ENCODE measurements at regions not wholly inside any gene's neighbourhood (a gene's known extent, or its start where the extent isn't known, plus 50 kb on each side); places are given as distances from the start of the nearest gene placed in this dataset.

- no peaks in the 10 kb centered on the region for H4K20me1 ChIP-seq (replicated peaks; ENCODE audit: insufficient read depth)
- H2AFZ ChIP-seq = no peak overlapping the region
- peaks cover 6% of the 10 kb centered on the region for H3K4me1 ChIP-seq (ENCODE audit: insufficient read depth)
- no peak for ATAC-seq
- no peak overlapping the region for H3K4me2 ChIP-seq
- no peaks in the 10 kb centered on the region for H3F3A ChIP-seq (replicated peaks; ENCODE audit: low read depth)
- H3K79me2 ChIP-seq (replicated peaks; ENCODE audit: insufficient read depth) = no peaks in the 10 kb centered on the region
- no peak overlapping the region for H3K4me3 Mint-ChIP-seq
- no peaks in the 10 kb centered on the region for H3K9me2 ChIP-seq (ENCODE audit: insufficient read depth)
- H3K9me3 Mint-ChIP-seq = no peaks in the 10 kb centered on the region; the same call in 2 of the 3 replicates
- no peak overlapping the region for H3K4me3 ChIP-seq
- peaks cover 2% of the 10 kb centered on the region for H3K27me3 Mint-ChIP-seq (ENCODE audit: insufficient read depth, low read depth, poor library complexity)
- H3K36me3 Mint-ChIP-seq (ENCODE audit: low read depth) = no peaks in the 10 kb centered on the region; the same call in 2 of the 3 replicates
- H3K4me1 Mint-ChIP-seq = peaks cover 7% of the 10 kb centered on the region; the same call in 2 of the 3 replicates
- H3K27ac ChIP-seq (ENCODE audit: low read depth) = no peak overlapping the region
- TF ChIP-seq ZNF114 (CRISPR knock-in tag; IDR thresholded peaks at IDR 0.05) = no peak
- no peak for TF ChIP-seq STAT1 (IDR thresholded peaks at IDR 0.05; ENCODE audit: unreplicated experiment)
- TF ChIP-seq POLR2AphosphoS5 (IDR thresholded peaks at IDR 0.05; ENCODE audit: low read depth) = no peak
- no peak for TF ChIP-seq ZNF331 (CRISPR knock-in tag; IDR thresholded peaks at IDR 0.05; ENCODE audit: low read depth)
- TF ChIP-seq, protein P1, sequence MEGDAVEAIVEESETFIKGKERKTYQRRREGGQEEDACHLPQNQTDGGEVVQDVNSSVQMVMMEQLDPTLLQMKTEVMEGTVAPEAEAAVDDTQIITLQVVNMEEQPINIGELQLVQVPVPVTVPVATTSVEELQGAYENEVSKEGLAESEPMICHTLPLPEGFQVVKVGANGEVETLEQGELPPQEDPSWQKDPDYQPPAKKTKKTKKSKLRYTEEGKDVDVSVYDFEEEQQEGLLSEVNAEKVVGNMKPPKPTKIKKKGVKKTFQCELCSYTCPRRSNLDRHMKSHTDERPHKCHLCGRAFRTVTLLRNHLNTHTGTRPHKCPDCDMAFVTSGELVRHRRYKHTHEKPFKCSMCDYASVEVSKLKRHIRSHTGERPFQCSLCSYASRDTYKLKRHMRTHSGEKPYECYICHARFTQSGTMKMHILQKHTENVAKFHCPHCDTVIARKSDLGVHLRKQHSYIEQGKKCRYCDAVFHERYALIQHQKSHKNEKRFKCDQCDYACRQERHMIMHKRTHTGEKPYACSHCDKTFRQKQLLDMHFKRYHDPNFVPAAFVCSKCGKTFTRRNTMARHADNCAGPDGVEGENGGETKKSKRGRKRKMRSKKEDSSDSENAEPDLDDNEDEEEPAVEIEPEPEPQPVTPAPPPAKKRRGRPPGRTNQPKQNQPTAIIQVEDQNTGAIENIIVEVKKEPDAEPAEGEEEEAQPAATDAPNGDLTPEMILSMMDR (conservative IDR thresholded peaks at IDR 0.05; ENCODE audit: low read depth in 2 of 2) = no peak
- TF ChIP-seq CREB1 (CRISPR knock-in tag; IDR thresholded peaks at IDR 0.05; ENCODE audit: low read depth) = no peak
- TF ChIP-seq EZH2 (IDR thresholded peaks at IDR 0.05; ENCODE audit: low read depth, unreplicated experiment) = no peak
- H3K36me3 ChIP-seq (ENCODE audit: insufficient read depth) = no peaks in the 10 kb centered on the region
- no peak overlapping the region for H3K27ac Mint-ChIP-seq
- no peaks in the 10 kb centered on the region for H3K27me3 ChIP-seq (ENCODE audit: insufficient read depth)
- no peak for DNase-seq (ENCODE audit: low spot score)
Measured at GRCh38 chr11:87859636-87860035, 315.6 kb downstream of the RAB38 start.

- Histone ChIP-seq H3K4me1 (ENCODE audit: insufficient read depth) (no peaks in the 10 kb centered on the region), H4K20me1 (replicated peaks; ENCODE audit: insufficient read depth) (no peaks in the 10 kb centered on the region), H3K27ac (ENCODE audit: low read depth) (no peak overlapping the region), H3K36me3 (ENCODE audit: insufficient read depth) (no peaks in the 10 kb centered on the region), H2AFZ (no peak overlapping the region), H3K4me2 (no peak overlapping the region), H3K27me3 (ENCODE audit: insufficient read depth) (no peaks in the 10 kb centered on the region), H3K79me2 (replicated peaks; ENCODE audit: insufficient read depth) (no peaks in the 10 kb centered on the region), H3F3A (replicated peaks; ENCODE audit: low read depth) (no peaks in the 10 kb centered on the region), H3K4me3 (no peak overlapping the region), H3K9me2 (ENCODE audit: insufficient read depth) (no peaks in the 10 kb centered on the region)
- Mint-ChIP-seq H3K27ac (no peak overlapping the region), H3K4me3 (no peak overlapping the region), H3K9me3 (no peaks in the 10 kb centered on the region), H3K36me3 (ENCODE audit: low read depth) (no peaks in the 10 kb centered on the region), H3K4me1 (no peaks in the 10 kb centered on the region), H3K27me3 (ENCODE audit: insufficient read depth, low read depth, poor library complexity) (no peaks in the 10 kb centered on the region)
- no peak for DNase-seq (ENCODE audit: low spot score)
- ATAC-seq = no peak
- TF ChIP-seq CREB1 (CRISPR knock-in tag; IDR thresholded peaks at IDR 0.05; ENCODE audit: low read depth) = no peak
- TF ChIP-seq, protein P2, sequence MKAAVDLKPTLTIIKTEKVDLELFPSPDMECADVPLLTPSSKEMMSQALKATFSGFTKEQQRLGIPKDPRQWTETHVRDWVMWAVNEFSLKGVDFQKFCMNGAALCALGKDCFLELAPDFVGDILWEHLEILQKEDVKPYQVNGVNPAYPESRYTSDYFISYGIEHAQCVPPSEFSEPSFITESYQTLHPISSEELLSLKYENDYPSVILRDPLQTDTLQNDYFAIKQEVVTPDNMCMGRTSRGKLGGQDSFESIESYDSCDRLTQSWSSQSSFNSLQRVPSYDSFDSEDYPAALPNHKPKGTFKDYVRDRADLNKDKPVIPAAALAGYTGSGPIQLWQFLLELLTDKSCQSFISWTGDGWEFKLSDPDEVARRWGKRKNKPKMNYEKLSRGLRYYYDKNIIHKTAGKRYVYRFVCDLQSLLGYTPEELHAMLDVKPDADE (IDR thresholded peaks at IDR 0.05) = no peak
- TF ChIP-seq EZH2phosphoT487 (IDR thresholded peaks at IDR 0.05; ENCODE audit: unreplicated experiment) = no peak
- TF ChIP-seq, protein P1 (conservative IDR thresholded peaks at IDR 0.05; ENCODE audit: low read depth in 2 of 2) = no peak
- TF ChIP-seq ZNF114 (CRISPR knock-in tag; IDR thresholded peaks at IDR 0.05) = no peak
- TF ChIP-seq EZH2 (IDR thresholded peaks at IDR 0.05; ENCODE audit: low read depth, unreplicated experiment) = no peak
- TF ChIP-seq, protein P3, sequence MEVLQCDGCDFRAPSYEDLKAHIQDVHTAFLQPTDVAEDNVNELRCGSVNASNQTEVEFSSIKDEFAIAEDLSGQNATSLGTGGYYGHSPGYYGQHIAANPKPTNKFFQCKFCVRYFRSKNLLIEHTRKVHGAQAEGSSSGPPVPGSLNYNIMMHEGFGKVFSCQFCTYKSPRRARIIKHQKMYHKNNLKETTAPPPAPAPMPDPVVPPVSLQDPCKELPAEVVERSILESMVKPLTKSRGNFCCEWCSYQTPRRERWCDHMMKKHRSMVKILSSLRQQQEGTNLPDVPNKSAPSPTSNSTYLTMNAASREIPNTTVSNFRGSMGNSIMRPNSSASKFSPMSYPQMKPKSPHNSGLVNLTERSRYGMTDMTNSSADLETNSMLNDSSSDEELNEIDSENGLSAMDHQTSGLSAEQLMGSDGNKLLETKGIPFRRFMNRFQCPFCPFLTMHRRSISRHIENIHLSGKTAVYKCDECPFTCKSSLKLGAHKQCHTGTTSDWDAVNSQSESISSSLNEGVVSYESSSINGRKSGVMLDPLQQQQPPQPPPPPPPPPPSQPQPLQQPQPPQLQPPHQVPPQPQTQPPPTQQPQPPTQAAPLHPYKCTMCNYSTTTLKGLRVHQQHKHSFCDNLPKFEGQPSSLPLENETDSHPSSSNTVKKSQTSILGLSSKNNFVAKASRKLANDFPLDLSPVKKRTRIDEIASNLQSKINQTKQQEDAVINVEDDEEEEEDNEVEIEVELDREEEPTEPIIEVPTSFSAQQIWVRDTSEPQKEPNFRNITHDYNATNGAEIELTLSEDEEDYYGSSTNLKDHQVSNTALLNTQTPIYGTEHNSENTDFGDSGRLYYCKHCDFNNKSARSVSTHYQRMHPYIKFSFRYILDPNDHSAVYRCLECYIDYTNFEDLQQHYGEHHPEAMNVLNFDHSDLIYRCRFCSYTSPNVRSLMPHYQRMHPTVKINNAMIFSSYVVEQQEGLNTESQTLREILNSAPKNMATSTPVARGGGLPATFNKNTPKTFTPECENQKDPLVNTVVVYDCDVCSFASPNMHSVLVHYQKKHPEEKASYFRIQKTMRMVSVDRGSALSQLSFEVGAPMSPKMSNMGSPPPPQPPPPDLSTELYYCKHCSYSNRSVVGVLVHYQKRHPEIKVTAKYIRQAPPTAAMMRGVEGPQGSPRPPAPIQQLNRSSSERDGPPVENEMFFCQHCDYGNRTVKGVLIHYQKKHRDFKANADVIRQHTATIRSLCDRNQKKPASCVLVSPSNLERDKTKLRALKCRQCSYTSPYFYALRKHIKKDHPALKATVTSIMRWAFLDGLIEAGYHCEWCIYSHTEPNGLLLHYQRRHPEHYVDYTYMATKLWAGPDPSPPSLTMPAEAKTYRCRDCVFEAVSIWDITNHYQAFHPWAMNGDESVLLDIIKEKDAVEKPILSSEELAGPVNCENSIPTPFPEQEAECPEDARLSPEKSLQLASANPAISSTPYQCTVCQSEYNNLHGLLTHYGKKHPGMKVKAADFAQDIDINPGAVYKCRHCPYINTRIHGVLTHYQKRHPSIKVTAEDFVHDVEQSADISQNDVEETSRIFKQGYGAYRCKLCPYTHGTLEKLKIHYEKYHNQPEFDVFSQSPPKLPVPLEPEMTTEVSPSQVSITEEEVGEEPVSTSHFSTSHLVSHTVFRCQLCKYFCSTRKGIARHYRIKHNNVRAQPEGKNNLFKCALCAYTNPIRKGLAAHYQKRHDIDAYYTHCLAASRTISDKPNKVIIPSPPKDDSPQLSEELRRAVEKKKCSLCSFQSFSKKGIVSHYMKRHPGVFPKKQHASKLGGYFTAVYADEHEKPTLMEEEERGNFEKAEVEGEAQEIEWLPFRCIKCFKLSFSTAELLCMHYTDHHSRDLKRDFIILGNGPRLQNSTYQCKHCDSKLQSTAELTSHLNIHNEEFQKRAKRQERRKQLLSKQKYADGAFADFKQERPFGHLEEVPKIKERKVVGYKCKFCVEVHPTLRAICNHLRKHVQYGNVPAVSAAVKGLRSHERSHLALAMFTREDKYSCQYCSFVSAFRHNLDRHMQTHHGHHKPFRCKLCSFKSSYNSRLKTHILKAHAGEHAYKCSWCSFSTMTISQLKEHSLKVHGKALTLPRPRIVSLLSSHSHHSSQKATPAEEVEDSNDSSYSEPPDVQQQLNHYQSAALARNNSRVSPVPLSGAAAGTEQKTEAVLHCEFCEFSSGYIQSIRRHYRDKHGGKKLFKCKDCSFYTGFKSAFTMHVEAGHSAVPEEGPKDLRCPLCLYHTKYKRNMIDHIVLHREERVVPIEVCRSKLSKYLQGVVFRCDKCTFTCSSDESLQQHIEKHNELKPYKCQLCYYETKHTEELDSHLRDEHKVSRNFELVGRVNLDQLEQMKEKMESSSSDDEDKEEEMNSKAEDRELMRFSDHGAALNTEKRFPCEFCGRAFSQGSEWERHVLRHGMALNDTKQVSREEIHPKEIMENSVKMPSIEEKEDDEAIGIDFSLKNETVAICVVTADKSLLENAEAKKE (CRISPR knock-in tag; IDR thresholded peaks at IDR 0.05) = no peak
- TF ChIP-seq JUNB (IDR thresholded peaks at IDR 0.05; ENCODE audit: unreplicated experiment) = no peak
Measured at GRCh38 chr11:87851827-87852226, 323.4 kb downstream of the RAB38 start.

All from GM23338 (cell line).